ENCODE measurements at regions not wholly inside any gene's neighbourhood (a gene's known extent, or its start where the extent isn't known, plus 50 kb on each side); places are given as distances from the start of the nearest gene placed in this dataset.

GRCh38 chr4:123488916-123489315 is 92.3 kb downstream of the SPRY1 start (continued):
- TF ChIP-seq, protein P1, sequence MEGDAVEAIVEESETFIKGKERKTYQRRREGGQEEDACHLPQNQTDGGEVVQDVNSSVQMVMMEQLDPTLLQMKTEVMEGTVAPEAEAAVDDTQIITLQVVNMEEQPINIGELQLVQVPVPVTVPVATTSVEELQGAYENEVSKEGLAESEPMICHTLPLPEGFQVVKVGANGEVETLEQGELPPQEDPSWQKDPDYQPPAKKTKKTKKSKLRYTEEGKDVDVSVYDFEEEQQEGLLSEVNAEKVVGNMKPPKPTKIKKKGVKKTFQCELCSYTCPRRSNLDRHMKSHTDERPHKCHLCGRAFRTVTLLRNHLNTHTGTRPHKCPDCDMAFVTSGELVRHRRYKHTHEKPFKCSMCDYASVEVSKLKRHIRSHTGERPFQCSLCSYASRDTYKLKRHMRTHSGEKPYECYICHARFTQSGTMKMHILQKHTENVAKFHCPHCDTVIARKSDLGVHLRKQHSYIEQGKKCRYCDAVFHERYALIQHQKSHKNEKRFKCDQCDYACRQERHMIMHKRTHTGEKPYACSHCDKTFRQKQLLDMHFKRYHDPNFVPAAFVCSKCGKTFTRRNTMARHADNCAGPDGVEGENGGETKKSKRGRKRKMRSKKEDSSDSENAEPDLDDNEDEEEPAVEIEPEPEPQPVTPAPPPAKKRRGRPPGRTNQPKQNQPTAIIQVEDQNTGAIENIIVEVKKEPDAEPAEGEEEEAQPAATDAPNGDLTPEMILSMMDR (IDR thresholded peaks at IDR 0.05), result no peak
- TF ChIP-seq REST (IDR thresholded peaks at IDR 0.05; ENCODE audit: low read depth, low read length), result no peak
- no peak for TF ChIP-seq NFIC (IDR thresholded peaks at IDR 0.05; ENCODE audit: borderline replicate concordance)
- TF ChIP-seq POLR2AphosphoS5 (IDR thresholded peaks at IDR 0.05; ENCODE audit: low read depth, low read length), result no peak; the same call in 1 of the 2 replicates
- no peak for TF ChIP-seq SIN3A (IDR thresholded peaks at IDR 0.05; ENCODE audit: borderline replicate concordance, low read depth, low read length)
- no peak for TF ChIP-seq TEAD4 (IDR thresholded peaks at IDR 0.05; ENCODE audit: borderline replicate concordance, insufficient read depth)
- TF ChIP-seq, protein P2, sequence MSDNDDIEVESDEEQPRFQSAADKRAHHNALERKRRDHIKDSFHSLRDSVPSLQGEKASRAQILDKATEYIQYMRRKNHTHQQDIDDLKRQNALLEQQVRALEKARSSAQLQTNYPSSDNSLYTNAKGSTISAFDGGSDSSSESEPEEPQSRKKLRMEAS (IDR thresholded peaks at IDR 0.05; ENCODE audit: low read depth), result no peak; the same call in 1 of the 2 replicates
- TF ChIP-seq RCOR1 (IDR thresholded peaks at IDR 0.05; ENCODE audit: low read length), result no peak
- TF ChIP-seq GABPA (IDR thresholded peaks at IDR 0.05; ENCODE audit: low read depth), result no peak
- no peak for TF ChIP-seq GATA2 (CRISPR knock-in tag; IDR thresholded peaks at IDR 0.05)
- TF ChIP-seq MEF2A (IDR thresholded peaks at IDR 0.05; ENCODE audit: borderline replicate concordance, low read depth), result no peak
- TF ChIP-seq JUND (IDR thresholded peaks at IDR 0.05), result no peak; the same call in 1 of the 2 replicates
- TF ChIP-seq, protein P3, sequence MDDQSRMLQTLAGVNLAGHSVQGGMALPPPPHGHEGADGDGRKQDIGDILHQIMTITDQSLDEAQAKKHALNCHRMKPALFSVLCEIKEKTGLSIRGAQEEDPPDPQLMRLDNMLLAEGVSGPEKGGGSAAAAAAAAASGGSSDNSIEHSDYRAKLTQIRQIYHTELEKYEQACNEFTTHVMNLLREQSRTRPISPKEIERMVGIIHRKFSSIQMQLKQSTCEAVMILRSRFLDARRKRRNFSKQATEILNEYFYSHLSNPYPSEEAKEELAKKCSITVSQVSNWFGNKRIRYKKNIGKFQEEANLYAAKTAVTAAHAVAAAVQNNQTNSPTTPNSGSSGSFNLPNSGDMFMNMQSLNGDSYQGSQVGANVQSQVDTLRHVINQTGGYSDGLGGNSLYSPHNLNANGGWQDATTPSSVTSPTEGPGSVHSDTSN (IDR thresholded peaks at IDR 0.05), result peak; percentile 67
- no peak for TF ChIP-seq NRF1 (IDR thresholded peaks at IDR 0.05; ENCODE audit: low read depth, low read length)
- TF ChIP-seq ZBTB33 (IDR thresholded peaks at IDR 0.05; ENCODE audit: borderline replicate concordance, low read depth), result no peak

Data from SK-N-SH (cell line).